Immature natural killer cell (primary cell): ENCODE measurements at regions not wholly inside any gene's neighbourhood (a gene's known extent, or its start where the extent isn't known, plus 50 kb on each side); places are given as distances from the start of the nearest gene placed in this dataset.

Source experiments
- DNase-seq, 3 donors: peaks; one replicate each; pipeline ENCODE4 v3.0.0; 2022; ENCODE audit warnings: mixed read lengths in 1 of 3
- H3K27ac Mint-ChIP-seq, 6 donors: one replicate each; pipeline ENCODE4 v1.8.0; 2020; ENCODE audit warnings: mixed read lengths in 6 of 6, mild to moderate bottlenecking in 5 of 6, inconsistent platforms in 4 of 6, moderate library complexity in 3 of 6
- H3K27me3 Mint-ChIP-seq, 3 donors: one replicate each; pipeline ENCODE4 v1.8.0; 2020 to 2021; ENCODE audit warnings: low read depth in 3 of 3, mild to moderate bottlenecking in 3 of 3, mixed read lengths in 3 of 3, moderate library complexity in 3 of 3, inconsistent platforms in 1 of 3
- H3K36me3 Mint-ChIP-seq, 3 donors: one replicate each; pipeline ENCODE4 v1.8.0; 2020; ENCODE audit warnings: mixed read lengths in 3 of 3, inconsistent platforms in 2 of 3, mild to moderate bottlenecking in 2 of 3
- H3K4me1 Mint-ChIP-seq, 2 donors: one replicate each; pipeline ENCODE4 v1.8.0; 2020; ENCODE audit warnings: inconsistent platforms in 2 of 2, mild to moderate bottlenecking in 2 of 2, mixed read lengths in 2 of 2, moderate library complexity in 1 of 2
- H3K4me3 Mint-ChIP-seq, 5 donors: one replicate each; pipeline ENCODE4 v1.8.0; 2020; ENCODE audit warnings: mild to moderate bottlenecking in 5 of 5, mixed read lengths in 5 of 5, inconsistent platforms in 3 of 5, moderate library complexity in 3 of 5
- H3K9me3 Mint-ChIP-seq, 6 donors: one replicate each; pipeline ENCODE4 v1.8.0; 2020; ENCODE audit warnings: mild to moderate bottlenecking in 6 of 6, mixed read lengths in 6 of 6, inconsistent platforms in 4 of 6, moderate library complexity in 3 of 6

GRCh38 chr14:54299410-54300363, 97.1 kb upstream of the CDKN3 start:
- Mint-ChIP-seq H3K4me3 (no peak overlapping the region), H3K9me3 (peaks cover 0 to 2% (median 0%) of the 10 kb centered on the region in 6 donors), H3K4me1 (no peaks in the 10 kb centered on the region), H3K27ac (no peak overlapping the region), H3K27me3 (peaks cover 2 to 11% (median 6%) of the 10 kb centered on the region in 3 donors), H3K36me3 (no peaks in the 10 kb centered on the region)
- DNase-seq, result no peak

GRCh38 chr14:54300881-54301280, 95.9 kb upstream of the CDKN3 start:
- H3K4me1 Mint-ChIP-seq, result no peaks in the 10 kb centered on the region
- no peak overlapping the region for H3K4me3 Mint-ChIP-seq
- no peaks in the 10 kb centered on the region for H3K36me3 Mint-ChIP-seq
- peaks cover 2 to 11% (median 6%) of the 10 kb centered on the region in 3 donors for H3K27me3 Mint-ChIP-seq
- DNase-seq, result no peak
- H3K9me3 Mint-ChIP-seq, result peaks cover 0 to under 1% (median 0%) of the 10 kb centered on the region in 6 donors
- H3K27ac Mint-ChIP-seq, result no peak overlapping the region

- no peaks in the 10 kb centered on the region for H3K36me3 Mint-ChIP-seq
- H3K9me3 Mint-ChIP-seq, result no peaks in the 10 kb centered on the region
- H3K4me1 Mint-ChIP-seq, result no peaks in the 10 kb centered on the region
- no peak overlapping the region for H3K27ac Mint-ChIP-seq
- peaks cover 2 to 11% (median 6%) of the 10 kb centered on the region in 3 donors for H3K27me3 Mint-ChIP-seq
- no peak overlapping the region for H3K4me3 Mint-ChIP-seq
- no peak for DNase-seq
Measured at GRCh38 chr14:54301359-54301758, 95.4 kb upstream of the CDKN3 start.

GRCh38 chr14:54306806-54307205, 90.0 kb upstream of the CDKN3 start:
- H3K27me3 Mint-ChIP-seq, result peaks cover 0 to 9% (median 1%) of the 10 kb centered on the region in 3 donors
- no peaks in the 10 kb centered on the region for H3K36me3 Mint-ChIP-seq
- no peak overlapping the region for H3K4me3 Mint-ChIP-seq
- H3K4me1 Mint-ChIP-seq, result no peaks in the 10 kb centered on the region
- H3K9me3 Mint-ChIP-seq, result no peaks in the 10 kb centered on the region
- no peak for DNase-seq
- no peak overlapping the region for H3K27ac Mint-ChIP-seq

- no peak overlapping the region for H3K27ac Mint-ChIP-seq
- H3K36me3 Mint-ChIP-seq, result no peaks in the 10 kb centered on the region
- H3K4me1 Mint-ChIP-seq, result no peaks in the 10 kb centered on the region
- H3K4me3 Mint-ChIP-seq, result no peak overlapping the region
- H3K27me3 Mint-ChIP-seq, result peaks cover 0 to 13% (median 1%) of the 10 kb centered on the region in 3 donors
- no peaks in the 10 kb centered on the region for H3K9me3 Mint-ChIP-seq
- no peak for DNase-seq
Measured at GRCh38 chr14:54309615-54310014, 87.2 kb upstream of the CDKN3 start.

GRCh38 chr14:54310151-54310850, 86.5 kb upstream of the CDKN3 start:
- H3K36me3 Mint-ChIP-seq, result no peaks in the 10 kb centered on the region
- no peak overlapping the region for H3K27ac Mint-ChIP-seq
- no peaks in the 10 kb centered on the region for H3K9me3 Mint-ChIP-seq
- H3K4me1 Mint-ChIP-seq, result no peaks in the 10 kb centered on the region
- H3K4me3 Mint-ChIP-seq, result no peak overlapping the region
- peaks cover under 1 to 16% (median 3%) of the 10 kb centered on the region in 3 donors for H3K27me3 Mint-ChIP-seq
- no peak for DNase-seq

GRCh38 chr14:54310851-54311228, 86.0 kb upstream of the CDKN3 start:
- Mint-ChIP-seq H3K4me1 (no peaks in the 10 kb centered on the region), H3K27ac (no peak overlapping the region), H3K4me3 (no peak overlapping the region), H3K9me3 (no peaks in the 10 kb centered on the region), H3K27me3 (peaks cover 3 to 19% (median 5%) of the 10 kb centered on the region in 3 donors), H3K36me3 (no peaks in the 10 kb centered on the region)
- no peak for DNase-seq

- Mint-ChIP-seq H3K27ac (no peak overlapping the region), H3K4me3 (no peak overlapping the region), H3K36me3 (no peaks in the 10 kb centered on the region), H3K4me1 (no peaks in the 10 kb centered on the region), H3K27me3 (peaks cover 3 to 23% (median 5%) of the 10 kb centered on the region in 3 donors), H3K9me3 (no peaks in the 10 kb centered on the region)
- no peak for DNase-seq
Measured at GRCh38 chr14:54312166-54312801, 84.5 kb upstream of the CDKN3 start.

- Mint-ChIP-seq H3K9me3 (peaks cover 0 to 2% (median 0%) of the 10 kb centered on the region in 6 donors), H3K27me3 (peaks cover 5 to 20% (median 7%) of the 10 kb centered on the region in 3 donors), H3K36me3 (no peaks in the 10 kb centered on the region), H3K27ac (no peak overlapping the region), H3K4me1 (no peaks in the 10 kb centered on the region), H3K4me3 (no peak overlapping the region)
- no peak for DNase-seq
Measured at GRCh38 chr14:54314365-54315104, 82.3 kb upstream of the CDKN3 start.

GRCh38 chr14:54316652-54317051, 80.2 kb upstream of the CDKN3 start:
- peaks cover 0 to 2% (median 0%) of the 10 kb centered on the region in 6 donors for H3K9me3 Mint-ChIP-seq
- no peak overlapping the region for H3K4me3 Mint-ChIP-seq
- no peak for DNase-seq
- H3K4me1 Mint-ChIP-seq, result no peaks in the 10 kb centered on the region
- H3K27ac Mint-ChIP-seq, result no peak overlapping the region
- H3K27me3 Mint-ChIP-seq, result peaks cover 6 to 16% (median 7%) of the 10 kb centered on the region in 3 donors
- H3K36me3 Mint-ChIP-seq, result no peaks in the 10 kb centered on the region

- H3K9me3 Mint-ChIP-seq, result peaks cover 0 to 2% (median 0%) of the 10 kb centered on the region in 6 donors
- no peak overlapping the region for H3K4me3 Mint-ChIP-seq
- peaks cover 6 to 14% (median 7%) of the 10 kb centered on the region in 3 donors for H3K27me3 Mint-ChIP-seq
- H3K4me1 Mint-ChIP-seq, result no peaks in the 10 kb centered on the region
- no peak overlapping the region for H3K27ac Mint-ChIP-seq
- DNase-seq, result no peak
- no peaks in the 10 kb centered on the region for H3K36me3 Mint-ChIP-seq
Measured at GRCh38 chr14:54317391-54317790, 79.4 kb upstream of the CDKN3 start.

- Mint-ChIP-seq H3K36me3 (no peaks in the 10 kb centered on the region), H3K4me3 (no peak overlapping the region), H3K27me3 (peaks cover 2 to 3% (median 3%) of the 10 kb centered on the region in 3 donors), H3K27ac (no peak overlapping the region), H3K4me1 (no peaks in the 10 kb centered on the region), H3K9me3 (peaks cover 0 to 2% (median 0%) of the 10 kb centered on the region in 6 donors)
- no peak for DNase-seq
Measured at GRCh38 chr14:54322246-54322645, 74.6 kb upstream of the CDKN3 start.

GRCh38 chr14:54322701-54323337, 74.0 kb upstream of the CDKN3 start:
- no peak overlapping the region for H3K27ac Mint-ChIP-seq
- DNase-seq, result no peak
- peaks cover 0 to 2% (median 0%) of the 10 kb centered on the region in 6 donors for H3K9me3 Mint-ChIP-seq
- H3K36me3 Mint-ChIP-seq, result no peaks in the 10 kb centered on the region
- peaks cover 3 to 5% (median 3%) of the 10 kb centered on the region in 3 donors for H3K27me3 Mint-ChIP-seq
- H3K4me1 Mint-ChIP-seq, result no peaks in the 10 kb centered on the region
- no peak overlapping the region for H3K4me3 Mint-ChIP-seq
